ENCODE measurements at regions not wholly inside any gene's neighbourhood (a gene's known extent, or its start where the extent isn't known, plus 50 kb on each side); places are given as distances from the start of the nearest gene placed in this dataset.
"Not testable (repeated sequence)": the region's sequence is repeated elsewhere in the genome, so short reads cannot be mapped to it uniquely, and the experiment has no call there.

GRCh38 chr7:16266877-16267276 is 154.5 kb downstream of the CRPPA start:
- DNase-seq (ENCODE audit: low spot score) = no peak

DNA sequence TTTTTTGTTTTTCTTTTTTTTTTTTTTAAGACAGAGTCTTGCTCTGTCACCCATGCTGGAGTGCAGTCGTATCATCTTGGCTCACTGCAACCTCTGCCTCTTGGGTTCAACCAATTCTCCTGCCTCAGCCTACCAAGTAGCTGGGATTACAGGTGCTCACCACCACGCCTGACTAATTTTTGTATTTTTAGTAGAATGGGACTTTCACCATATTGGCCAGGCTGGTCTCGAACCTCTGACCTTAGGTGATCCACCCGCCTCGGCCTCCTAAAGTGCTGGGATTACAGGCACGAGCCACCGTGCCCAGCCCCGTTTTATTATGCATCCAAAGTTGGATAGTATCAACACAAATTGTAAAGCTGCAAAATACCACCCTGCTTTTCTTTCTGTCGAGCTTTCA is 154.9 kb downstream of the CRPPA start:
- DNase-seq (ENCODE audit: low spot score) = not testable (repeated sequence)

DNA sequence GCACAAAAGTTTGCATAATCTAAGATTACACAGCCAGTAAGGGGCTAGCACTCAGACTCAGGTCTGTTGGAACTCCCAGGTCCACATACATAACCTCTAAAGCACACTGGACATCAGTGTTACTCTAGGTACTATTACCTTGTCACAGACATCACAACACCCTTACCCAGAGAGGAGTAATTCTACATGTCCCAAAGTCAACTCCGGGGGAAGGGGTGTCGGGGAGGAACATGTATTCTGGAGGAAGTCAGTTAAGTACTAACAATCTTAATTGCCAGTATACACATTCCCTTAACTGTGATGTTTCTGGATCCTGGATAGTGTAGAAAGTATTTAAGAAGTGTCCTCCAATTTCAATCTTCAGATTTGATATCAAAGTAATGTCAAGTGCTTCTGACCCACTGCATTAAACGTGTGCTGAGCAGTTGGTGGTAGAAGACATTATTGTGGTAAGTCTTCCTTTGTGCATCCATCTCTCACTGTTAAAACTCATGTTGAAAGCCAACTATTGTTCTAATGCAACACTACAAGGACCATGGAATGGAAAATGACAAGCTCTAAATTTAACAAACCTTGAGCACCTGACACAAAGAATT is 155.4 kb downstream of the CRPPA start:
- DNase-seq (ENCODE audit: low spot score) = no peak

GRCh38 chr7:16264823-16265804 is 156.2 kb downstream of the CRPPA start:
- no peak for DNase-seq (ENCODE audit: low spot score)

DNA sequence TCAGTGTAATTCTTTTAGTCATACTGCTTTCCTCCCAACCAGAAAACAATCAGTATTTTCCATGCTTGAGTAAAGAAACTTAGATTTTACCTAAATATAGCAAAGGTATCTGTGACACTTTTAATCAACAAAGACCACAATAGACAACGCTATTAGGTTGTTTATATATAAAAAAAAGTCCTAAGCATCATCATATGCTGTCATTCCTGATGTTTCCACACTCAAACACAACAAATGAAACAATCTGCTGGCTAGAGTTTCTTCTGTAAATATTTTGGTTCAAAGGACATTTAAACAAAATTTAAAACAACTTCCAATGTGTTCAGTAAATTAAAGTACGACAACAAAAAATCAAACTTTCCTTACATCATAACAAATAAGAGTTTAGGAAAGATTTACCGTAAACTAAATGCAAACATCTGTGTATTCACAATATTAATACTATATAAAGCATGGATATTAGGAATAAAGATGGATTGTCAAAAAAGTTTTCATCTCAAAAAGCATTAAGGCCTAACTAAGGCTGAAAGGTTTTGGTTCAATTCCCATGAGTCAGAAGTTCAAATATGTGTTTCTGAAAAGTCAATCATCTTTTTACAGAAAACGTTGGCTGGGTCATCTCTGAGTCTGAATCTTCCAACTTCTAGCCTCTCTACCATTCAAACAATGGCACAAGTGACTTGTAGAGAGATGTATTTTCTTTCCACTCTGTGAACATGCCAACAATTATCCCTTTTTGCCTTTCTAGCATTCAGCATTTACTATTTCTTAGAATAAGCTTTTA is 157.1 kb downstream of the CRPPA start:
- DNase-seq (ENCODE audit: low spot score) = no peak

GRCh38 chr7:16263377-16263776 is 158.0 kb downstream of the CRPPA start:
- DNase-seq (ENCODE audit: low spot score) = not testable (repeated sequence)

DNA sequence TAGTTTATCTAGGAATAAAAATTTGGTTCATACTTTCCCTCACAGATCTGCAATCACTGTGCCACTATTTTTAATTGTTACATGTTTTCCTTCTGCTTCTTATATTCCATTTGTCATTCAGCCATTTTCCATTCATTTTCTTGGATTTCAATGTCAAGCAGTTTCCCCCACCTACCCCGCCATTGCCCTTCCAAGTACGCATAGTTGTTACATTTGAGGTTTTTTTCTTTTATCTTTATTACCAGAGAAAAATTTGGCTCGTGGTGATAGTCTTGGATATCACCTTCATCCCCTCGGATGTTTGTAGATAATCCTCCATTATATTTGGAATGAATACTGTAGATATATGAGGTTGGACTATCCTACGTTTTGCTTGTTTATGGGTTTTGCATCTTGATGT is 159.7 kb downstream of the CRPPA start:
- DNase-seq (ENCODE audit: low spot score) = no peak

- no peak for DNase-seq (ENCODE audit: low spot score)
Observed at GRCh38 chr7:16261100-16261499, 160.2 kb downstream of the CRPPA start.

DNA sequence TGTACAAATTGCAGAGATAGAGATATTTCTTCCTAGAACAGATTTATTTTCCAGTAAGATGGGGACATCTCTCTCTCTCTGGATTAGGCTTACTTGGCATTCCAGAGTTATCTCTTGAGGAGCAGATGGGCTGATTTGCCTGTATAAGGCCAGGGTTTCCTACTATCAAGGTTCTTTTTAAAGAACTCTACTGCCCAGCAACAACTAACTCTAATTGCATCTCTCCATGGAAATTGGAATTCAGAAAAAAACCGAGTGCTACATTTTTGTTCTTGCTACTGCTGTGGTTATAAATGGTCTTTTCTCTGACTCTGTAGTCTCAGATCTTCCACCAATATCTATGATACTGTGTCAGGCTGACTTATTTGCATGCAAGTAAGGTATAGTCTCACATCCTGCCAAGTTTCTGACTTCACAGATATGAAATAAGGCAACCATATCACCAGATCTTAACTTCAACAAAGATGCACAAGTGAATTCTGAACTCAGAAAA is 161.1 kb downstream of the CRPPA start:
- DNase-seq (ENCODE audit: low spot score) = no peak

GRCh38 chr7:16256419-16256818 is 164.9 kb downstream of the CRPPA start:
- not testable (repeated sequence) for DNase-seq (ENCODE audit: low spot score)

- DNase-seq (ENCODE audit: low spot score) = not testable (repeated sequence)
Observed at GRCh38 chr7:16255952-16256351, 165.4 kb downstream of the CRPPA start.

GRCh38 chr7:16250655-16251054 is 170.7 kb downstream of the CRPPA start:
- DNase-seq (ENCODE audit: low spot score) = not testable (repeated sequence)

DNA sequence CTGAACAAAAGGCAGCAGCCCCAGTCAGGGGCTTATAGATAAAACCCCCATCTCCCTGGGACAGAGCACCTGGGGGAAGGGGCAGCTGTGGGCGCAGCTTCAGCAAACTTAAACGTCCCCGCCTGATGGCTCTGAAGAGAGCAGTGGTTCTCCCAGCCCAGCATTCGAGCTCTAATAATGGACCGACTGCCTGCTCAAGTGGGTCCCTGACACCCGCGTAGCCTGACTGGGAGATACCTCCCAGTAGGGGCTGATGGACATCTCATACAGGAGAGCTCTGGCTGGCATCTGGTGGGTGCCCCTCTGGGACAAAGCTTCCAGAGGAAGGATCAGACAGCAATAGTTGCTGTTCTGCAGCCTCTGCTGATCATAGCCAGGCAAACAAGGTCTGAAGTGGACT is 172.1 kb downstream of the CRPPA start:
- not testable (repeated sequence) for DNase-seq (ENCODE audit: low spot score)

DNA sequence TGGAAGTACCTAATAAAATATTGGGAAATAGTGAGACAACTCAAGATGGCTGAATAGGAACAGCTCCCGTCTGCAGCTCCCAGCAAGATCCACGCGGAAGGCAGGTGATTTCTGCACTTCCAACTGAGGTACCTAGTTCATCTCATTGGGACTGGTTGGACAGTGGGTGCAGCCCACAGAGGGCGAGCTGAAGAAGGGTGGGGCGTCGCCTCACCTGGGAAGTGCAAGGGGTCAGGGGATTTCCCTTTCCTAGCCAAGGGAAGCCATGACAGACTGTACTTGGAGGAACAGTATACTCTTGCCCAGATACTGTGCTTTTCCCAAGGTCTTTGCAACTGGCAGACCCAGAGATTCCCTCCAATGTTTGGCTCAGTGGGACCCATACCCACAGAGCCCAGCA is 172.8 kb downstream of the CRPPA start:
- not testable (repeated sequence) for DNase-seq (ENCODE audit: low spot score)

GRCh38 chr7:16244469-16244868 is 176.9 kb downstream of the CRPPA start:
- DNase-seq (ENCODE audit: low spot score) = no peak

GRCh38 chr7:16242920-16243319 is 178.4 kb downstream of the CRPPA start:
- DNase-seq (ENCODE audit: low spot score) = no peak

DNA sequence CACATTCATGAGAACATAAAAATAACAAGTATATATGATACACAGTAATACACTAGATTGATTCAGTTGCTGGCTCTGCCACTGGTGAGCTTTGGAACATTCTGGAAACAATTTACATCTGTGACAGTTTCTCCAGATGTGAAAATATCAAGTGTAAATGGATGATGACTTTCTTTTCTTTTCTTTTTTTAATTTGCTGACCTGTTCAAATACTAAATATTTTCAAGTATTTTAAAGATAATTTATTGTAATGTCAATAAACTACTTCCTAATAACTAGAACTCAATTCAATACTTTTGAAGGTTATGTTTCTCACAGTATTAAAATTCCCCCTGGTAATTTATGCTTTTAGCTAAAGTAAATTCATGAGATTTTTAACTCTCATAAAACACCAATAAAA is 180.3 kb downstream of the CRPPA start:
- no peak for DNase-seq (ENCODE audit: low spot score)

GRCh38 chr7:16236381-16236780 is 185.0 kb downstream of the CRPPA start:
- DNase-seq (ENCODE audit: low spot score) = no peak

DNA sequence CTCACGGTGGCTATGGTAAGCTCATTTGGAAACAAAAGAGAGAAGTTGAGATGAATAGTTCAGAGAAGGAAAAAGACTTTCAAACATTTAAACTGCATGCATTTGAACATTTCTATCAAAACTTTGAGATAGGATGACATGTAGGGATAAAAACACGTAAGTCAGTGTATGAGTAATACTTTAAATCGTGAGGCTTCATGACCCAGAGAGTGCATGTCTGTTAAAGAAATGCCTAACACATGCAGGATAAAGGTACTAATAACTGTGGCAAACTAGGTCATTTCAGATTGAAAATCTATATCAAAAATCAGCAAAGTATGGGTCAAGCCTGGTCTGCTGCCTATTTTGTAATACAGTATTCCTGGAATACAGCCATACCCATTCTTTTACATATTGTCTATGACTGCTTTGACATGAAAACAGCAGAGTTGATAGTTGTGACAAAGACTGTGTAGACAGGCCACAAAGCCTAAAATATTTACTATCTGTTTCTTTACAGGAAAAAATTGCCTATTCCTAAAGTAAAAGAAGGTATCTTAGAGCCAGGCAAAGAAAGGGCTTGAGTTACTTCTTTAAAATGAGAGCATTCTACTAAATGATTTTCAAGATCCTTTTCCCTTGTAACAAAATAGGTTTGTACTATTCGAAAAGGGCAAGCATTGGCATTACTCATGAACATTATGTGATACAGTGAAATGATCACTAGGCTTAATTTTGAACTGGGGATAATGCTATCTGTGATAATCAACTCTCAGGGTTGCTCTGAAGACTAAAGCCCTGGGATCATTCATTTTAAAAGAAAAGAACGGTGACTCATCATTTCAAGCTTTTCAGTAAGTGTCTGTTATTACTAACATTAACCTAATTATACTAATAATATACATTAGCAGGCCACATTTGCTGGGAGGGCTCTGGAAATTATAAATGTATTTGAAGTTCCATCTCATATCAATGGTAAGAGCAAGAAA is 185.9 kb downstream of the CRPPA start:
- no peak for DNase-seq (ENCODE audit: low spot score)

GRCh38 chr7:16234493-16235146 is 186.7 kb downstream of the CRPPA start:
- DNase-seq (ENCODE audit: low spot score) = no peak

- DNase-seq (ENCODE audit: low spot score) = no peak
Observed at GRCh38 chr7:16233517-16233916, 187.8 kb downstream of the CRPPA start.

Measured in RKO (cell line).